OCI-LY7 (cell line): ENCODE measurements at regions not wholly inside any gene's neighbourhood (a gene's known extent, or its start where the extent isn't known, plus 50 kb on each side); places are given as distances from the start of the nearest gene placed in this dataset.
A peak's percentile ranks its signal among the peaks of the same experiment; 100 is the strongest.

Experiments used
- BruUV-seq: library from RNA; stranded (reverse); fragments of 400-500 nt; replicated peaks from 2 replicates; lab custom pipeline; 2021; lab: Mats Ljungman, UMichigan
- CTCF ChIA-PET: fragments of 300-600 bp; sonication (Branson Sonifier 250); formaldehyde crosslinking; loops from one replicate; lab custom pipeline; 2022; ENCODE audit warnings: antibody characterized with exemption; ENCODE audit not compliant: unreplicated experiment; lab: Charles Lee
- POLR2A ChIA-PET: fragments of 300-600 bp; sonication (Branson Sonifier 250); formaldehyde crosslinking; loops from one replicate; lab custom pipeline; 2022; ENCODE audit warnings: antibody characterized with exemption; lab: Charles Lee
- DNase-seq: peaks from one replicate; pipeline ENCODE4 v3.0.0-alpha.2; 2015; ENCODE audit warnings: low spot score
- H2AFZ ChIP-seq: fragments of 200-600 bp; sonication (generic), shearing (Covaris generic); 2 replicates; pipeline ENCODE4 v1.6.1; 2014; ENCODE audit warnings: mild to moderate bottlenecking, antibody characterized with exemption, low read length, moderate library complexity
- H3K27ac ChIP-seq: fragments of 200-600 bp; sonication (generic); 2 replicates; pipeline ENCODE4 v1.5.1; 2014; ENCODE audit warnings: mixed run types, low read depth, mild to moderate bottlenecking, moderate library complexity, low read length, inconsistent platforms; ENCODE audit not compliant: poor library complexity, severe bottlenecking
- H3K36me3 ChIP-seq: fragments of 200-600 bp; sonication (generic); 2 replicates; pipeline ENCODE4 v1.6.1; 2014; ENCODE audit warnings: mild to moderate bottlenecking, antibody characterized with exemption, low read length, moderate library complexity, mixed read lengths; ENCODE audit not compliant: insufficient read depth
- H3K4me1 ChIP-seq: fragments of 200-600 bp; sonication (generic); 2 replicates; pipeline ENCODE4 v1.5.1; 2014; ENCODE audit warnings: mild to moderate bottlenecking, low read length; ENCODE audit not compliant: insufficient read depth, poor library complexity, severe bottlenecking
- H3K4me2 ChIP-seq: fragments of 200-600 bp; sonication (generic); 2 replicates; pipeline ENCODE4 v1.6.1; 2014; ENCODE audit warnings: mild to moderate bottlenecking, low read length
- H3K4me3 ChIP-seq: fragments of 200-600 bp; sonication (generic); 2 replicates; pipeline ENCODE4 v1.5.1; 2014; ENCODE audit warnings: mild to moderate bottlenecking, low read depth, low read length; ENCODE audit not compliant: poor library complexity, severe bottlenecking
- H3K79me2 ChIP-seq: fragments of 200-600 bp; sonication (generic); 2 replicates; pipeline ENCODE4 v1.6.1; 2016; ENCODE audit warnings: low read depth, mild to moderate bottlenecking, low read length, moderate library complexity, mixed read lengths; ENCODE audit not compliant: insufficient read depth
- H3K9me2 ChIP-seq: fragments of 200-600 bp; sonication (generic); 2 replicates; pipeline ENCODE4 v1.6.1; 2016; ENCODE audit warnings: mild to moderate bottlenecking, low read length, mixed read lengths; ENCODE audit not compliant: insufficient read depth
- H3K9me3 ChIP-seq: fragments of 200-600 bp; sonication (generic); 2 replicates; pipeline ENCODE4 v1.6.1; 2014; ENCODE audit warnings: mild to moderate bottlenecking, mixed run types, low read length, mixed read lengths
- H4K20me1 ChIP-seq: fragments of 200-600 bp; sonication (generic); 2 replicates; pipeline ENCODE4 v1.6.1; 2014; ENCODE audit warnings: mild to moderate bottlenecking, antibody characterized with exemption, low read length, moderate library complexity, mixed read lengths; ENCODE audit not compliant: insufficient read depth
- EZH2phosphoT487 ChIP-seq: fragments of 200-600 bp; sonication (generic); IDR thresholded peaks from 2 replicates; pipeline ENCODE4 v1.6.1; 2018; ENCODE audit warnings: low read depth, borderline replicate concordance, mild to moderate bottlenecking, mixed run types, antibody characterized with exemption, low read length, moderate library complexity, mixed read lengths
- intact Hi-C: fragments of 100-400 bp; cut with micrococcal nuclease; formaldehyde crosslinking; loops from one replicate; pipeline ENCODE4 v1.10.0; 2022; ENCODE audit not compliant: unreplicated experiment
- TF ChIP-seq, protein P1 (sequence below): fragments of 200-600 bp; sonication (generic); conservative IDR thresholded peaks from 2 replicates; pipeline ENCODE4 v1.5.1; 2014; ENCODE audit warnings: mild to moderate bottlenecking, antibody characterized with exemption, low read length, moderate library complexity, mixed read lengths

DNA sequence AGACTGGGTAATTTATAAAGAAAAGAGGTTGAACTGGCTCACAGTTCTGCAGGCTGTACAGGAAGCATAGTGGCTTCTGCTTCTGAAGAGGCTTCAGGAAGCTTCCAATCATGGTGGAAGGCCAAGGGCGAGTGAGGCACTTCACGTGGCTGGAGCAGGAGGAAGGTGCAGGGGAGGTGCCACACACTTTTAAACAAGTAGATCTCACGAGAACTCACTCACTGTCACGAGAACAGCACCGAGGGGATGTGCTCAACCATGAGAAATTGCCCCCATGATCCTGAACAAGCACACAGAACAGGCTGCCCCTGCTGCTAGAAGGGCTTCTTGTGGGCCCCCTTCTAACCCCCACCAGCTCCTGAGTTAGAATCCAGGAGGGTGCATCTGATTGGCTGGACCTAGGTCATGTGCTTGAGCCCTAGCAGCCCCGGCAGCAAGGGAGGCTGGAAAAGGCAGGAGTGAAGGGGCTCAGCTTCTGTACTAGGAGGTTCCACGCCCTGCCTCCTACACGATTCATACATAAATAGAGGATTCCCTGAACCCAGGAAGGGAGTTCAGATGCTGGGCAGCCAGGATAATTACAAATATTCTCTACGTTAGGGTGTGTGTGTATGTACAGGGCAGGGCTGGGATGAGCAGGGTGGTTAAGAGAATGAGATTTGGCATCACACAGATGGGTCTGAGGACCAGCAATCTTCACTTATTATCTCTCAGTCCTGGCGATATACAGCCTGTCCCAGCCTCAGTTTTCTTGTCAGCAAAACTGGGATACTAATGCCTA lies 72.8 kb upstream of the ATP5PO start:
- Histone ChIP-seq H4K20me1 (no peaks in the 10 kb centered on the region), H3K9me3 (0 out of 2 replicates have a peak, but pooled peaks cover 12% of the 10 kb centered on the region), H3K79me2 (no peaks in the 10 kb centered on the region), H3K9me2 (no peaks in the 10 kb centered on the region), H3K4me1 (peaks cover under 1% of the 10 kb centered on the region), H3K27ac (no peak overlapping the region), H3K36me3 (no peaks in the 10 kb centered on the region; the same call in 1 of the 2 replicates), H3K4me2 (no peak overlapping the region), H2AFZ (peak overlapping the region; percentile 45; the same call in 1 of the 2 replicates), H3K4me3 (no peak overlapping the region)
- CTCF ChIA-PET: no interaction called here
- POLR2A ChIA-PET: interaction anchor here (0.8 to 1.3 kb wide), 2 partner anchors 13 to 29 kb away, joined by 4 read pairs; no protein-coding TSS in a partner anchor
- BruUV-seq: no TSS peak
- no peak for DNase-seq
- no peak for TF ChIP-seq EZH2phosphoT487
- TF ChIP-seq, protein P1, sequence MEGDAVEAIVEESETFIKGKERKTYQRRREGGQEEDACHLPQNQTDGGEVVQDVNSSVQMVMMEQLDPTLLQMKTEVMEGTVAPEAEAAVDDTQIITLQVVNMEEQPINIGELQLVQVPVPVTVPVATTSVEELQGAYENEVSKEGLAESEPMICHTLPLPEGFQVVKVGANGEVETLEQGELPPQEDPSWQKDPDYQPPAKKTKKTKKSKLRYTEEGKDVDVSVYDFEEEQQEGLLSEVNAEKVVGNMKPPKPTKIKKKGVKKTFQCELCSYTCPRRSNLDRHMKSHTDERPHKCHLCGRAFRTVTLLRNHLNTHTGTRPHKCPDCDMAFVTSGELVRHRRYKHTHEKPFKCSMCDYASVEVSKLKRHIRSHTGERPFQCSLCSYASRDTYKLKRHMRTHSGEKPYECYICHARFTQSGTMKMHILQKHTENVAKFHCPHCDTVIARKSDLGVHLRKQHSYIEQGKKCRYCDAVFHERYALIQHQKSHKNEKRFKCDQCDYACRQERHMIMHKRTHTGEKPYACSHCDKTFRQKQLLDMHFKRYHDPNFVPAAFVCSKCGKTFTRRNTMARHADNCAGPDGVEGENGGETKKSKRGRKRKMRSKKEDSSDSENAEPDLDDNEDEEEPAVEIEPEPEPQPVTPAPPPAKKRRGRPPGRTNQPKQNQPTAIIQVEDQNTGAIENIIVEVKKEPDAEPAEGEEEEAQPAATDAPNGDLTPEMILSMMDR: no peak
- intact Hi-C loops: no loop called here

DNA sequence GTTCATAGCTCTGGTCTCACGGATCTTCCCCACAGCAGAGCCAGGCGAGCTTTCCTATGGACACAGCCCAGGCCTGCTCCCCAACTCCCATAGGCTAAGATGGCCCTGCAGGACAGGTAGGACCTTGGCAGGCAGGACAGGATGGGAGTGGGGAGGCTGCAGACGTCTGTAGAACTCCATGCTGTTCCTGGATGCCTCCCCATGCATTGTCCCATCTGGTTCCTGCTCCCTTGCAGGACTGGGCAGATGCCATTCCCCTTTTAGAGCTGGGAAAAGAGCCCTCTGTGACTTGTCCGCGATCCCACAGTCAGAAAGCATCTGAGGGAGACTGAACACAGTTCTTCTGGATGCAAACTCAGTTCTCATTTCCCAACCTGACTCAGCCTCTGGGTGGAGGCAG lies 71.9 kb upstream of the ATP5PO start:
- no peak overlapping the region for H3K27ac ChIP-seq
- no peak overlapping the region for H3K4me2 ChIP-seq
- no peak for TF ChIP-seq EZH2phosphoT487
- TF ChIP-seq, protein P1: no peak
- ChIA-PET POLR2A (interaction anchor here (0.8 to 1.5 kb wide), 3 partner anchors 10 to 30 kb away, joined by 3 to 4 read pairs (median 4); no protein-coding TSS in a partner anchor), CTCF (no interaction called here)
- H3K79me2 ChIP-seq: no peaks in the 10 kb centered on the region
- H3K36me3 ChIP-seq: no peaks in the 10 kb centered on the region
- H3K9me2 ChIP-seq: no peaks in the 10 kb centered on the region
- no peak for DNase-seq
- no peaks in the 10 kb centered on the region for H3K4me1 ChIP-seq
- H4K20me1 ChIP-seq: no peaks in the 10 kb centered on the region
- 0 out of 2 replicates have a peak, but pooled peaks cover 6% of the 10 kb centered on the region for H3K9me3 ChIP-seq
- no peak overlapping the region for H2AFZ ChIP-seq
- no TSS peak for BruUV-seq
- H3K4me3 ChIP-seq: no peak overlapping the region
- intact Hi-C loops: no loop called here
